H9 (cell line): ENCODE measurements at regions not wholly inside any gene's neighbourhood (a gene's known extent, or its start where the extent isn't known, plus 50 kb on each side); places are given as distances from the start of the nearest gene placed in this dataset.

Experiments used
- DNase-seq: peaks from one replicate; pipeline ENCODE4 v3.0.0-alpha.2; 2017
- H2AFZ ChIP-seq: one replicate; pipeline ENCODE4 v1.6.1; 2013; ENCODE audit warnings: mild to moderate bottlenecking, low read length, control low read depth, moderate library complexity
- H2AK5ac ChIP-seq: 2 replicates; pipeline ENCODE4 v1.6.1; 2013; ENCODE audit warnings: low read length, control low read depth, mixed read lengths; ENCODE audit not compliant: insufficient read length
- H2BK120ac ChIP-seq: one replicate; pipeline ENCODE4 v1.6.1; 2013; ENCODE audit warnings: low read depth, mild to moderate bottlenecking, low read length, control low read depth, inconsistent platforms; ENCODE audit not compliant: poor library complexity, severe bottlenecking
- H2BK12ac ChIP-seq: 2 replicates; pipeline ENCODE4 v1.6.1; 2013; ENCODE audit warnings: low read length, control low read depth, mixed read lengths, low read depth; ENCODE audit not compliant: insufficient read length
- H2BK15ac ChIP-seq: 2 replicates; pipeline ENCODE4 v1.6.1; 2013; ENCODE audit warnings: low read depth, low read length, control low read depth
- H2BK20ac ChIP-seq: one replicate; pipeline ENCODE4 v1.6.1; 2013; ENCODE audit warnings: low read depth, mild to moderate bottlenecking, low read length, control low read depth, inconsistent platforms; ENCODE audit not compliant: poor library complexity, severe bottlenecking
- H2BK5ac ChIP-seq: 2 replicates; pipeline ENCODE4 v1.6.1; 2013; ENCODE audit warnings: low read length, control low read depth, mixed read lengths; ENCODE audit not compliant: insufficient read length
- H3K14ac ChIP-seq: 2 replicates; pipeline ENCODE4 v1.6.1; 2013; ENCODE audit warnings: low read length, control low read depth; ENCODE audit not compliant: insufficient read depth
- H3K18ac ChIP-seq: 2 replicates; pipeline ENCODE4 v1.6.1; 2013; ENCODE audit warnings: low read depth, mild to moderate bottlenecking, mixed read lengths, low read length, control low read depth; ENCODE audit not compliant: insufficient read length
- H3K23ac ChIP-seq: 2 replicates; pipeline ENCODE4 v1.6.1; 2013; ENCODE audit warnings: low read length, control low read depth, mixed read lengths, low read depth; ENCODE audit not compliant: insufficient read length
- H3K23me2 ChIP-seq: 2 replicates; pipeline ENCODE4 v1.6.1; 2013; ENCODE audit warnings: low read depth, mild to moderate bottlenecking, mixed read lengths, low read length, control low read depth; ENCODE audit not compliant: insufficient read length, poor library complexity, severe bottlenecking
- H3K27ac ChIP-seq: 2 replicates; pipeline ENCODE4 v1.5.1; 2013; ENCODE audit warnings: low read length, control low read depth, mixed read lengths, low read depth; ENCODE audit not compliant: insufficient read length
- H3K27me3 ChIP-seq: 2 replicates; pipeline ENCODE4 v1.6.1; 2013; ENCODE audit warnings: low read length, control low read depth, inconsistent platforms; ENCODE audit not compliant: insufficient read depth
- H3K4ac ChIP-seq: 2 replicates; pipeline ENCODE4 v1.6.1; 2013; ENCODE audit warnings: low read depth, mild to moderate bottlenecking, control low read depth, inconsistent platforms, low read length, moderate library complexity
- H3K4me1 ChIP-seq: 2 replicates; pipeline ENCODE4 v1.6.1; 2013; ENCODE audit warnings: low read length, control low read depth, inconsistent platforms; ENCODE audit not compliant: insufficient read depth
- H3K4me2 ChIP-seq: 2 replicates; pipeline ENCODE4 v1.6.1; 2013; ENCODE audit warnings: low read length, control low read depth, mixed read lengths; ENCODE audit not compliant: insufficient read length, insufficient read depth
- H3K56ac ChIP-seq: 2 replicates; pipeline ENCODE4 v1.6.1; 2013; ENCODE audit warnings: low read depth, mild to moderate bottlenecking, mixed read lengths, low read length, control low read depth; ENCODE audit not compliant: insufficient read length
- H3K79me1 ChIP-seq: 2 replicates; pipeline ENCODE4 v1.6.1; 2013; ENCODE audit warnings: low read depth, mild to moderate bottlenecking, moderate library complexity, low read length, control low read depth, inconsistent platforms; ENCODE audit not compliant: insufficient read depth, poor library complexity, severe bottlenecking
- H3K79me2 ChIP-seq: 2 replicates; pipeline ENCODE4 v1.6.1; 2013; ENCODE audit warnings: low read length, control low read depth, inconsistent platforms; ENCODE audit not compliant: insufficient read depth
- H3K9ac ChIP-seq: 2 replicates; pipeline ENCODE4 v1.6.1; 2013; ENCODE audit warnings: low read length, control low read depth, mixed read lengths; ENCODE audit not compliant: insufficient read length; ENCODE audit errors: extremely low read depth
- H3K9me3 ChIP-seq: one replicate; pipeline ENCODE4 v1.6.1; 2013; ENCODE audit warnings: low read depth, low read length, inconsistent platforms; ENCODE audit not compliant: control insufficient read depth
- H3T11ph ChIP-seq: one replicate; pipeline ENCODE4 v1.6.1; 2013; ENCODE audit warnings: mild to moderate bottlenecking, low read length, control low read depth, inconsistent platforms
- H4K20me1 ChIP-seq: one replicate; pipeline ENCODE4 v1.6.1; 2013; ENCODE audit not compliant: control insufficient read depth, insufficient read length, insufficient read depth
- H4K5ac ChIP-seq: 2 replicates; pipeline ENCODE4 v1.6.1; 2013; ENCODE audit warnings: low read depth, mild to moderate bottlenecking, mixed read lengths, low read length, control low read depth; ENCODE audit not compliant: insufficient read length
- H4K8ac ChIP-seq: replicated peaks from 2 replicates; pipeline ENCODE4 v1.6.1; 2013; ENCODE audit warnings: low read length, control low read depth, mixed read lengths, low read depth; ENCODE audit not compliant: insufficient read length
- H4K91ac ChIP-seq: 2 replicates; pipeline ENCODE4 v1.6.1; 2013; ENCODE audit warnings: low read depth, mild to moderate bottlenecking, moderate library complexity, mixed read lengths, low read length, control low read depth; ENCODE audit not compliant: insufficient read length
- H3K27ac Mint-ChIP-seq, 3 experiments: 2 replicates in 2 of 3; 3 replicates in 1 of 3; pipeline ENCODE4 v1.8.0; 2020 to 2021; ENCODE audit warnings: mixed read lengths in 3 of 3, mild to moderate bottlenecking in 1 of 3, moderate library complexity in 1 of 3
- H3K27me3 Mint-ChIP-seq: 2 replicates; pipeline ENCODE4 v1.8.0; 2021; ENCODE audit warnings: low read depth, mild to moderate bottlenecking, moderate library complexity, mixed read lengths
- H3K36me3 Mint-ChIP-seq, 3 experiments: 2 replicates in 2 of 3; 3 replicates in 1 of 3; pipeline ENCODE4 v1.8.0; 2020 to 2021; ENCODE audit warnings: low read depth in 3 of 3, mixed read lengths in 3 of 3; ENCODE audit not compliant: insufficient read depth in 1 of 3
- H3K4me1 Mint-ChIP-seq, 2 experiments: 2 replicates each; pipeline ENCODE4 v1.8.0; 2020; ENCODE audit warnings: mixed read lengths in 2 of 2
- H3K4me3 Mint-ChIP-seq, 2 experiments: 2 replicates in 1 of 2; 3 replicates in 1 of 2; pipeline ENCODE4 v1.8.0; 2020 to 2021; ENCODE audit warnings: mild to moderate bottlenecking in 2 of 2, mixed read lengths in 2 of 2, moderate library complexity in 1 of 2
- H3K9me3 Mint-ChIP-seq, 2 experiments: 2 replicates in 1 of 2; 3 replicates in 1 of 2; pipeline ENCODE4 v1.8.0; 2020; ENCODE audit warnings: mild to moderate bottlenecking in 2 of 2, mixed read lengths in 2 of 2, moderate library complexity in 1 of 2
- CTCF ChIP-seq: fragments of 200-600 bp; sonication (generic); conservative IDR thresholded peaks from 3 replicates; pipeline ENCODE4 v1.8.0; 2021; ENCODE audit warnings: antibody characterized with exemption, mild to moderate bottlenecking
- WGBS: extraction: QIAGEN DNeasy Blood & Tissue Kit; methylation state at CpG from one replicate; pipeline ENCODE4 v1.1.7; 2013; ENCODE audit warnings: missing lambda C conversion rate, low lambda C conversion rate, mixed read lengths; ENCODE audit not compliant: insufficient read length; ENCODE audit errors: extremely low coverage; 5-methylcytosine and 5-hydroxymethylcytosine counted together

DNA sequence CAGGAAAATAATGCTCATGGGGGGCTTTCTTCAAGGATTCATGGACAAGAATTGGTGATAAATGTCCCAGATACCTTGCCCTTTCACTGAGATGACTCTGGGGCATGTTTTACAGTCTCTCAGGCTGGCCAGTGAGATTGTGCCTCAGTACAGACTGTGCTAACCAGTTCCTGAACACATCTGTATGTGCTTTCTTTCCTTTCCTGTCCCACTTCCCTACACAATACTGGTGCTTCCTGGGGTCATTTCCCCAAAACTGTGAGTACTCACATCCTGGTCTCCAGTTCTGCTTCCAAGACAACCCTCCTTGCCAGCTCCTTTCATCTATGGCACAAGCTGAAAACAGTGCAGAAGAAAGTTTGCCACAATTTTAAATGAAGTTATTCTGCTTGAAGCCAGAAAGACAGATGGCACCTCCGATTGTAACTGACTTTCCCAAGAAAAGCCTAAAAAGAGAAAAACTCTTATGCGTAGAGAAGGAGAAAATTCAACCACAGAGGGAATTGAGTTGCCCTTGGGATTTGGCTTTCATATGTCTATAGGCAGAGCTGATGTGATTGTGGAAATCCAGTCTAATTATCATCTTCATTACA, 134.7 kb downstream of the DRD1 start:
- H3K9ac ChIP-seq: no peak overlapping the region
- Mint-ChIP-seq H3K36me3 (no peaks in the 10 kb centered on the region), H3K4me3 (no peak overlapping the region), H3K27me3 (peaks cover 5% of the 10 kb centered on the region; the same call in 1 of the 2 replicates), H3K27ac (no peak overlapping the region), H3K4me1 (no peaks in the 10 kb centered on the region), H3K9me3 (no peaks in the 10 kb centered on the region)
- H3T11ph ChIP-seq: no peak overlapping the region
- H2AFZ ChIP-seq: no peak overlapping the region
- H3K18ac ChIP-seq: no peak overlapping the region
- no peak overlapping the region for H4K5ac ChIP-seq
- H3K23ac ChIP-seq: no peak overlapping the region
- H2BK15ac ChIP-seq: no peak overlapping the region
- H2BK5ac ChIP-seq: no peak overlapping the region
- no peak overlapping the region for H3K4ac ChIP-seq
- no peak overlapping the region for H2BK12ac ChIP-seq
- no peak overlapping the region for H2BK120ac ChIP-seq
- H3K79me2 ChIP-seq: no peaks in the 10 kb centered on the region
- no peak overlapping the region for H3K14ac ChIP-seq
- H3K4me2 ChIP-seq: no peak overlapping the region
- H3K27me3 ChIP-seq: no peaks in the 10 kb centered on the region
- H3K56ac ChIP-seq: no peak overlapping the region
- no peaks in the 10 kb centered on the region for H3K23me2 ChIP-seq
- H4K20me1 ChIP-seq: no peaks in the 10 kb centered on the region
- H3K9me3 ChIP-seq: no peaks in the 10 kb centered on the region
- no peak overlapping the region for H3K27ac ChIP-seq
- no peaks in the 10 kb centered on the region for H3K79me1 ChIP-seq
- no peaks in the 10 kb centered on the region for H3K4me1 ChIP-seq
- WGBS: no CpG with 5 or more reads among the region's 2 CpGs
- H2BK20ac ChIP-seq: no peak overlapping the region
- no peak for TF ChIP-seq CTCF
- no peak overlapping the region for H4K91ac ChIP-seq
- H4K8ac ChIP-seq: no peak overlapping the region
- no peak for DNase-seq
- H2AK5ac ChIP-seq: no peak overlapping the region
